GM12878 (cell line): ENCODE measurements at regions not wholly inside any gene's neighbourhood (a gene's known extent, or its start where the extent isn't known, plus 50 kb on each side); places are given as distances from the start of the nearest gene placed in this dataset.

ENCODE experiments used
- ATAC-seq: fragments of 200-7000 bp; cut with Tn5 transposase; 3 replicates; pipeline ENCODE4 v1.9.1; 2020; ENCODE audit warnings: mild to moderate bottlenecking, moderate library complexity
- BruUV-seq: library from RNA; stranded (reverse); fragments of 400-500 nt; replicated peaks from 2 replicates; lab custom pipeline; 2021; lab: Mats Ljungman, UMichigan
- CTCF ChIA-PET: fragments of 300-600 bp; sonication (Branson Sonifier 250); formaldehyde crosslinking; extraction: SDS; loops from one replicate; lab custom pipeline; 2021; ENCODE audit warnings: inconsistent platforms; lab: Yijun Ruan, JAX
- POLR2A ChIA-PET: fragments of 350-600 bp; formaldehyde crosslinking; extraction: SDS; loops from one replicate; lab custom pipeline; 2021; ENCODE audit warnings: inconsistent platforms; lab: Charles Lee
- RAD21 ChIA-PET: fragments of 300-600 bp; sonication (Branson Sonifier 250); formaldehyde crosslinking; loops from one replicate; lab custom pipeline; 2023; ENCODE audit warnings: antibody characterized with exemption; ENCODE audit not compliant: unreplicated experiment; lab: Charles Lee
- SMC1A ChIA-PET: fragments of 300-600 bp; sonication (Branson Sonifier 250); formaldehyde crosslinking; loops from one replicate; lab custom pipeline; 2023; ENCODE audit not compliant: unreplicated experiment, uncharacterized antibody; lab: Charles Lee
- DNase-seq: peaks from one replicate; pipeline ENCODE4 v3.0.0-alpha.2; 2011; ENCODE audit warnings: low read depth, low spot score
- FAIRE-seq: peaks from 3 replicates; lab custom pipeline; 2011; peaks lifted over from hg19 to GRCh38; lab: Jason Lieb, UNC
- H2AFZ ChIP-seq: 2 replicates; pipeline ENCODE4 v1.6.0; 2011; ENCODE audit warnings: low read depth, low read length, control low read depth; ENCODE audit not compliant: control insufficient read depth
- H3K27ac ChIP-seq: 2 replicates; pipeline ENCODE4 v1.5.1; 2011; ENCODE audit warnings: control low read depth; ENCODE audit not compliant: control insufficient read depth, insufficient read depth
- H3K27me3 ChIP-seq, 2 experiments: replicated peaks in 1 of 2; 2 replicates each; pipeline versions ENCODE4 v1.6.0 to v1.6.1; 2011; ENCODE audit warnings: low read length in 1 of 2; ENCODE audit not compliant: control insufficient read depth in 2 of 2, insufficient read depth in 2 of 2
- H3K36me3 ChIP-seq, 2 experiments: 2 replicates each; pipeline ENCODE4 v1.5.1; 2011; ENCODE audit warnings: low read length in 1 of 2; ENCODE audit not compliant: control insufficient read depth in 2 of 2, insufficient read depth in 2 of 2
- H3K4me1 ChIP-seq: 2 replicates; pipeline ENCODE4 v1.6.1; 2011; ENCODE audit warnings: mild to moderate bottlenecking, low read length, moderate library complexity, mixed read lengths; ENCODE audit not compliant: control insufficient read depth, insufficient read depth
- H3K4me2 ChIP-seq: 2 replicates; pipeline ENCODE4 v1.6.0; 2011; ENCODE audit warnings: control low read depth; ENCODE audit not compliant: control insufficient read depth, insufficient read depth
- H3K4me3 ChIP-seq: fragments of 200-600 bp; sonication (generic); 2 replicates; pipeline ENCODE4 v1.5.1; 2016
- H3K79me2 ChIP-seq: 2 replicates; pipeline ENCODE4 v1.6.0; 2011; ENCODE audit warnings: low read length; ENCODE audit not compliant: control insufficient read depth, insufficient read depth
- H3K9ac ChIP-seq: 2 replicates; pipeline ENCODE4 v1.8.0; 2011; ENCODE audit warnings: low read length, control low read depth, mixed read lengths; ENCODE audit not compliant: control insufficient read depth, insufficient read depth
- H3K9me3 ChIP-seq: replicated peaks from 3 replicates; pipeline ENCODE4 v1.5.1; 2011; ENCODE audit warnings: mild to moderate bottlenecking, low read length; ENCODE audit not compliant: control insufficient read depth, insufficient read depth
- H4K20me1 ChIP-seq: 2 replicates; pipeline ENCODE4 v1.6.0; 2011; ENCODE audit not compliant: control insufficient read depth, insufficient read depth
- BACH1 ChIP-seq: fragments of 450-650 bp; IDR thresholded peaks from 2 replicates; pipeline ENCODE4 v1.6.1; 2017; ENCODE audit warnings: mild to moderate bottlenecking, borderline replicate concordance
- CEBPZ ChIP-seq: fragments of 150-350 bp; IDR thresholded peaks from 2 replicates; pipeline ENCODE4 v1.6.1; 2016; ENCODE audit warnings: low read depth, low read length
- HDGF ChIP-seq: fragments of 450-650 bp; IDR thresholded peaks from 2 replicates; pipeline ENCODE4 v1.6.1; 2016; ENCODE audit warnings: antibody characterized with exemption
- IKZF1 ChIP-seq: fragments of 450-650 bp; conservative IDR thresholded peaks from 2 replicates; pipeline ENCODE4 v1.6.1; 2017; ENCODE audit warnings: antibody characterized with exemption, mild to moderate bottlenecking
- IKZF2 ChIP-seq, 2 experiments: fragments of 450-650 bp; IDR thresholded peaks; 2 replicates each; pipeline ENCODE4 v1.6.1; 2017; ENCODE audit warnings: mild to moderate bottlenecking in 2 of 2, moderate library complexity in 2 of 2
- JUND ChIP-seq: IDR thresholded peaks from 2 replicates; pipeline ENCODE4 v1.6.1; 2012; ENCODE audit warnings: low read depth, mild to moderate bottlenecking, low read length, improper control_type of control experiment, moderate library complexity
- MEF2B ChIP-seq: fragments of 450-650 bp; IDR thresholded peaks from 2 replicates; pipeline ENCODE4 v1.6.1; 2018; ENCODE audit warnings: mild to moderate bottlenecking, moderate library complexity; ENCODE audit not compliant: partially characterized antibody, poor library complexity, severe bottlenecking
- MTA2 ChIP-seq: fragments of 450-650 bp; IDR thresholded peaks from 2 replicates; pipeline ENCODE4 v1.6.1; 2016; ENCODE audit warnings: low read depth, mild to moderate bottlenecking, moderate library complexity
- MYC ChIP-seq: IDR thresholded peaks from 2 replicates; pipeline ENCODE4 v1.6.1; 2011; ENCODE audit warnings: mild to moderate bottlenecking, low read length, moderate library complexity, inconsistent platforms; ENCODE audit not compliant: insufficient read depth, insufficient replicate concordance, insufficient read length, severe bottlenecking
- RFX5 ChIP-seq: IDR thresholded peaks from 2 replicates; pipeline ENCODE4 v1.6.1; 2011; ENCODE audit warnings: low read depth, low read length, improper control_type of control experiment
- SREBF2 ChIP-seq: IDR thresholded peaks from 2 replicates; pipeline ENCODE4 v1.6.1; 2012; ENCODE audit warnings: mild to moderate bottlenecking, low read length
- TCF7 ChIP-seq: IDR thresholded peaks from 2 replicates; pipeline ENCODE4 v1.6.1; 2014; ENCODE audit warnings: antibody characterized with exemption, borderline replicate concordance
- USF2 ChIP-seq: IDR thresholded peaks from 2 replicates; pipeline ENCODE4 v1.6.1; 2011; ENCODE audit warnings: low read depth, low read length, improper control_type of control experiment, borderline replicate concordance
- ZNF622 ChIP-seq: fragments of 450-650 bp; IDR thresholded peaks from 2 replicates; pipeline ENCODE4 v1.6.1; 2017; ENCODE audit warnings: mild to moderate bottlenecking, inconsistent platforms
- WGBS: methylation state at CpG from one replicate; pipeline ENCODE4 v1.1.6; 2016; ENCODE audit warnings: low lambda C conversion rate; ENCODE audit not compliant: insufficient replicate concordance, insufficient coverage; ENCODE audit errors: missing lambda C conversion rate; 5-methylcytosine and 5-hydroxymethylcytosine counted together
- in situ Hi-C: fragments of 300-500 bp; cut with MboI; formaldehyde crosslinking; loops from 9 replicates; pipeline ENCODE4 v1.14.3; 2018; ENCODE audit warnings: mixed read lengths
- intact Hi-C: fragments of 100-400 bp; cut with micrococcal nuclease; formaldehyde crosslinking; loops from one replicate; pipeline ENCODE4 v1.14.2; 2022; ENCODE audit not compliant: unreplicated experiment

- FAIRE-seq, result no peak
Observed at GRCh38 chr10:105540381-105540780, 899.3 kb downstream of the SORCS3 start.

More at GRCh38 chr10:105540381-105540780, 899.3 kb downstream of the SORCS3 start:
- no peak overlapping the region for H3K27ac ChIP-seq
- intact Hi-C loops, result no loop called here
- in situ Hi-C loops, result no loop called here
- TF ChIP-seq CEBPZ (no peak), IKZF2 (IDR thresholded peaks at IDR 0.05) (no peak), RFX5 (no peak), USF2 (no peak), MYC (no peak), SREBF2 (no peak), JUND (no peak), IKZF1 (no peak), ZNF622 (no peak), MEF2B (no peak), HDGF (no peak), TCF7 (no peak), MTA2 (no peak), BACH1 (no peak)
- H2AFZ ChIP-seq, result no peak overlapping the region
- no peak overlapping the region for H3K4me2 ChIP-seq
- no peaks in the 10 kb centered on the region for H3K9me3 ChIP-seq
- no peaks in the 10 kb centered on the region for H3K4me1 ChIP-seq
- no peaks in the 10 kb centered on the region for H3K79me2 ChIP-seq
- H3K27me3 ChIP-seq, result no peaks in the 10 kb centered on the region
- ATAC-seq (no peak), DNase-seq (no peak)
- ChIA-PET SMC1A (no interaction called here), CTCF (no interaction called here), POLR2A (no interaction called here), RAD21 (no interaction called here)
- H3K9ac ChIP-seq, result no peak overlapping the region
- WGBS, result 0% methylated on average over 2 of the region's 2 CpGs
- no peaks in the 10 kb centered on the region for H4K20me1 ChIP-seq
- no peak overlapping the region for H3K4me3 ChIP-seq
- no peaks in the 10 kb centered on the region for H3K36me3 ChIP-seq
- BruUV-seq, result no TSS peak
